Retinal pigment epithelial cell (primary cell): ENCODE measurements at regions not wholly inside any gene's neighbourhood (a gene's known extent, or its start where the extent isn't known, plus 50 kb on each side); places are given as distances from the start of the nearest gene placed in this dataset.

Experiments
- DNase-seq: peaks from one replicate; pipeline ENCODE4 v3.0.0-alpha.2; 2010; ENCODE audit warnings: low read depth
- H3K4me3 ChIP-seq: 2 replicates; pipeline ENCODE4 v1.5.1; 2011; ENCODE audit warnings: mild to moderate bottlenecking, low read length, control low read depth, moderate library complexity
- CTCF ChIP-seq: conservative IDR thresholded peaks from 2 replicates; pipeline ENCODE4 v1.5.1; 2011; ENCODE audit warnings: low read depth, low read length, control low read depth, inconsistent platforms

GRCh38 chr12:65606008-65606766, 218.1 kb upstream of the HMGA2 start:
- TF ChIP-seq CTCF = no peak
- no peak for DNase-seq
- no peak overlapping the region for H3K4me3 ChIP-seq

- TF ChIP-seq CTCF = no peak
- no peak overlapping the region for H3K4me3 ChIP-seq
- DNase-seq = no peak
Observed at GRCh38 chr12:65607401-65607841, 216.9 kb upstream of the HMGA2 start.

- TF ChIP-seq CTCF = no peak
- DNase-seq = no peak
- H3K4me3 ChIP-seq = no peak overlapping the region
Observed at GRCh38 chr12:65608319-65608916, 215.9 kb upstream of the HMGA2 start.

- DNase-seq = no peak
Observed at GRCh38 chr12:65609359-65609771, 214.9 kb upstream of the HMGA2 start.

GRCh38 chr12:65611396-65611795, 212.9 kb upstream of the HMGA2 start:
- no peak for DNase-seq
- no peak for TF ChIP-seq CTCF

More at GRCh38 chr12:65609359-65609771, 214.9 kb upstream of the HMGA2 start:
- peak; percentile 30 for TF ChIP-seq CTCF
- no peak overlapping the region for H3K4me3 ChIP-seq

GRCh38 chr12:65612440-65612839, 211.8 kb upstream of the HMGA2 start:
- no peak for TF ChIP-seq CTCF
- H3K4me3 ChIP-seq = no peak overlapping the region
- DNase-seq = no peak

More at GRCh38 chr12:65611396-65611795, 212.9 kb upstream of the HMGA2 start:
- no peak overlapping the region for H3K4me3 ChIP-seq

GRCh38 chr12:65613692-65614091, 210.6 kb upstream of the HMGA2 start:
- no peak for DNase-seq
- no peak for TF ChIP-seq CTCF
- no peak overlapping the region for H3K4me3 ChIP-seq
